ENCODE measurements at regions not wholly inside any gene's neighbourhood (a gene's known extent, or its start where the extent isn't known, plus 50 kb on each side); places are given as distances from the start of the nearest gene placed in this dataset.

DNA sequence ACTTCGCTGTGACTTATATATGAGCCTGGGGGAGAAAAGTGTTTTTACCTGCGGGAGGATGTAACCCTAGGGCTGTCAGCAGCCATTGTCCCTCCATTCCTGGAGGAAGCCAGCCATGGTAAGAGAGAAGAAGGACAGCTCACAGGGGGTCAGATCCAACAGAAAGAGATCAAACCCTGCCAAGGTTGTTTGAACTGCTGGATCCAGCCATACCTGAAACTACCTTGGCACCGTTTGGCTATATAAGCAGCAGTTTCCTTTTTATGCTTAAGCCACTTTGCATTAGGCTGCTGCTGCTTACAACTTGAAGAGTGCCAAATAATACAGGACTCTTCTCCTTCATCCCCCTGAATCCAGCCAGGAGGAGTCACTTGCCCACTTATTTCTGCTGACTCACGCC, 205.5 kb downstream of the PHETA1 start:
- intact Hi-C loops (cut with DNase I), result no loop called here
- Histone ChIP-seq H3K9me3 (no peaks in the 10 kb centered on the region), H3K27ac (no peak overlapping the region), H3K36me3 (no peaks in the 10 kb centered on the region), H3K4me1 (ENCODE audit: insufficient read depth) (no peaks in the 10 kb centered on the region), H3K4me3 (no peak overlapping the region), H3K27me3 (no peaks in the 10 kb centered on the region)
- TF ChIP-seq EP300 (IDR thresholded peaks at IDR 0.05) (no peak), POLR2A (IDR thresholded peaks at IDR 0.05) (no peak)
- TF ChIP-seq, protein P1, sequence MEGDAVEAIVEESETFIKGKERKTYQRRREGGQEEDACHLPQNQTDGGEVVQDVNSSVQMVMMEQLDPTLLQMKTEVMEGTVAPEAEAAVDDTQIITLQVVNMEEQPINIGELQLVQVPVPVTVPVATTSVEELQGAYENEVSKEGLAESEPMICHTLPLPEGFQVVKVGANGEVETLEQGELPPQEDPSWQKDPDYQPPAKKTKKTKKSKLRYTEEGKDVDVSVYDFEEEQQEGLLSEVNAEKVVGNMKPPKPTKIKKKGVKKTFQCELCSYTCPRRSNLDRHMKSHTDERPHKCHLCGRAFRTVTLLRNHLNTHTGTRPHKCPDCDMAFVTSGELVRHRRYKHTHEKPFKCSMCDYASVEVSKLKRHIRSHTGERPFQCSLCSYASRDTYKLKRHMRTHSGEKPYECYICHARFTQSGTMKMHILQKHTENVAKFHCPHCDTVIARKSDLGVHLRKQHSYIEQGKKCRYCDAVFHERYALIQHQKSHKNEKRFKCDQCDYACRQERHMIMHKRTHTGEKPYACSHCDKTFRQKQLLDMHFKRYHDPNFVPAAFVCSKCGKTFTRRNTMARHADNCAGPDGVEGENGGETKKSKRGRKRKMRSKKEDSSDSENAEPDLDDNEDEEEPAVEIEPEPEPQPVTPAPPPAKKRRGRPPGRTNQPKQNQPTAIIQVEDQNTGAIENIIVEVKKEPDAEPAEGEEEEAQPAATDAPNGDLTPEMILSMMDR (IDR thresholded peaks at IDR 0.05), result no peak
- DNase-seq, result no peak
- 86 to 92% (median 88%) methylated on average over 4 of the region's 4 CpGs for WGBS, 3 donors

DNA sequence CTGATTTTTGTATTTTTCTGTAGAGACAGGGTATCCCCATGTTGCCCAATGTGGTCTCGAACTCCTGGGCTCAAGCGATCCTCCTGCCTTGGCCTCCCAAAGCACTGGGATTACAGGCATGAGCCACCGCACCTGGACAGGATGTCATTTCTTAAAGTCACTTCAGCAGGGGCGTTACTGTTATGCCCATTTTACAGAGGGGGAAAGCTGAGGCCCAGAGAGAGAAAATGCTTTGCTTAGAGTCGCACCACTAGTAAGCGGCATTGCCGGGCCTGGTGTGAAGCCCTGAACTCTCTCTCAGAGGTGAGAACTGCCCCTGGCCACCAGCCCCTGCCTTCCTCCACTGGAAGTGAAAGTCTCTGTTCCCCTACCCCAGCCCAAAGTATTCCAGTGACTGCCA, 207.0 kb downstream of the PHETA1 start:
- Histone ChIP-seq H3K9me3 (no peaks in the 10 kb centered on the region), H3K27me3 (no peaks in the 10 kb centered on the region), H3K4me3 (no peak overlapping the region), H3K4me1 (ENCODE audit: insufficient read depth) (no peaks in the 10 kb centered on the region), H3K27ac (no peak overlapping the region), H3K36me3 (no peaks in the 10 kb centered on the region)
- WGBS, 3 donors, result 94 to 98% (median 95%) methylated on average over 7 of the region's 7 CpGs
- intact Hi-C loops (cut with DNase I), result no loop called here
- TF ChIP-seq, protein P1 (IDR thresholded peaks at IDR 0.05), result no peak
- no peak for TF ChIP-seq EP300 (IDR thresholded peaks at IDR 0.05)
- TF ChIP-seq POLR2A (IDR thresholded peaks at IDR 0.05), result no peak
- DNase-seq, result no peak

DNA sequence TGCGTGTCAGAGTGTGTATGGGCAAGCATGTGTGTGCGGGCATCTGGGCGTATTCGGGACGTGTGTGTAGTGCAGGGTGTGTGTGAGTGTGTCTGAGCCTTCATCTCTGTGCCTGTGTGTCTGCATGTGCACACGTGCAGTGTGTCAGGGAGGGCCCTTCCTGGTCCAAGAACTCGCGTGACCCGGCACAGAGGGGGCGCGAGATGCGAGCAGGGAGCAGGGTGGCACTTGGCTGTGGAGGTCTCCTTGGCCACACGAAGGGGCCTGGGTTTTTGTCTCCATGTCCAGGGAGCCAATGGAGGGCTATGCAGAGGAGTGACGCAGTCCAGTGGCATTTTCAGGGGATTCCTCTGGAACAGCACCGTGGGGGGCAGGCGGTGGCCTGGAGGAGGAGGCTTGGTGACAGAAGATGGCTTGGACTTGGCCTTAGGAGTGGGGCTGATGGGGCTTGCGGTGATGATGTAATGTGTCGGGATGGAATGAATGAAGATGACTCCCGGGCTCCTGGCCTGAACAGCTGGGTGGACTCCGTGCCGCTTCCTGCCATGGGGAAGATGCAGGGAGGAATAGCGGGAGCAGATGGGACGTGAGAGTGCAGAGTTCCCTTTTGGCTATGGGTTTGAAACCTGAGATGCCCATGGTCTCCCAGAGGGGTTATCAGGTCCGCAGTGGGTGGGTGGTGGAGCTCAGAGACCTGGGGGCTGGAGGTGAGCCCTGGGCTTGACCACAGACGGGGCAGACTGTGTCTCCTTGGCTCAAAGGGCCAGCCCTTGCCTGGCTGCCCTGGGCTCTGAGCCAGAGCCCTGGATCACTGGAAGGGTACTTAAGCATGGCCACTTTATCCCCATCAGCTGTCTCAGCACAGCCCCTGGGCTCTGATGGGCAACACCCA, 208.3 kb downstream of the PHETA1 start:
- Histone ChIP-seq H3K9me3 (no peaks in the 10 kb centered on the region), H3K4me1 (ENCODE audit: insufficient read depth) (no peaks in the 10 kb centered on the region), H3K27me3 (no peaks in the 10 kb centered on the region), H3K4me3 (no peak overlapping the region), H3K36me3 (no peaks in the 10 kb centered on the region), H3K27ac (no peak overlapping the region)
- intact Hi-C loops (cut with DNase I), result no loop called here
- DNase-seq, result no peak
- TF ChIP-seq, protein P1 (IDR thresholded peaks at IDR 0.05), result no peak
- no peak for TF ChIP-seq EP300 (IDR thresholded peaks at IDR 0.05)
- no peak for TF ChIP-seq POLR2A (IDR thresholded peaks at IDR 0.05)
- WGBS, 3 donors, result 61 to 65% (median 64%) methylated on average over 25 of the region's 25 CpGs

DNA sequence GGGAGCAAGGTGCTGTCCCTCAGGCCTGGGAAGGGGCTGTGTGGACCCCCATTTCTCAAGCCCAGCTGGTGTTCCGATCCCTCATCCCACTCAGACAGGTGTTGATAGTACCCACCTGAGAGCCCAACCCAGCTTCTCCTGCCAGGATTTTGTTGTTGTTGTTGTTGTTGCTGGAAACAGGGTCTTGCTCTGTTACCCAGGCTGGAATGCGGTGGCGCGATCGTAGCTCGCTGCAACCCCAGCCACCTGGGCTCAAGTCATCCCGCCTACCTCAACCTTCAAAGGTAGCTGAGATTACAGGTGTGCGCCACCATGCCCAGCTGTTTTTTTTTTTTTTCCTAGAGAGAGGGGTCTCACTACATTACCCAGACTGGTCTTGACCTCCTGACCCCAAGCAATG, 209.9 kb downstream of the PHETA1 start:
- Histone ChIP-seq H3K27ac (no peak overlapping the region), H3K36me3 (no peaks in the 10 kb centered on the region), H3K9me3 (no peaks in the 10 kb centered on the region), H3K27me3 (no peaks in the 10 kb centered on the region), H3K4me1 (ENCODE audit: insufficient read depth) (no peaks in the 10 kb centered on the region), H3K4me3 (no peak overlapping the region)
- 86 to 91% (median 90%) methylated on average over 8 of the region's 8 CpGs for WGBS, 3 donors
- TF ChIP-seq POLR2A (IDR thresholded peaks at IDR 0.05), result no peak
- TF ChIP-seq, protein P1 (IDR thresholded peaks at IDR 0.05), result no peak
- TF ChIP-seq EP300 (IDR thresholded peaks at IDR 0.05), result no peak
- intact Hi-C loops (cut with DNase I), result no loop called here
- DNase-seq, result no peak

Data from ovary (tissue), 7 donors.